Glomerular visceral epithelial cell (primary cell): ENCODE measurements at regions not wholly inside any gene's neighbourhood (a gene's known extent, or its start where the extent isn't known, plus 50 kb on each side); places are given as distances from the start of the nearest gene placed in this dataset.
A peak's percentile ranks its signal among the peaks of the same experiment; 100 is the strongest.
"Not testable (repeated sequence)": the region's sequence is repeated elsewhere in the genome, so short reads cannot be mapped to it uniquely, and the experiment has no call there.

Experiments
- DNase-seq: peaks from one replicate; pipeline ENCODE4 v3.0.0-alpha.2; 2016; ENCODE audit errors: extremely low spot score

GRCh38 chrX:35617836-35618235, 180.3 kb upstream of the MAGEB16 start:
- no peak for DNase-seq

DNA sequence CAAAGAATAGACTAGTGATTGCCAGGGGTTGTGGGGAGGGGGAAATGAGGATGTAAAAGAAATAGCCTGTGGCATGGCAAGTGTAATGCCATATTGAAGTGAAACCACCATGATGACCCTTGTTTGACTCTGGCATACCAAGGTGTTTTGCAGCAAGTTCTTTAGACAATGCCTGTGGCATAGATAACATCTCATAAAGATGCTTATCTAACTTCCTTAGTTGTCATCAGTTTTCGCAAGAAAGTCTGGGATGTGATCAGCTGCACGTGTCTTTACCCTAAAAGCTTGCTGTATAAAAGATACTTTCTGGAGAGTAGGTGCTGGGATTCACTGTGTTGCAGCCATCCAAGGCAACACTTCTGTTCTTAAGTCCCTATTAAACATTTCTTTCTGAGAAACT, 176.1 kb upstream of the MAGEB16 start:
- DNase-seq, result no peak

- DNase-seq, result no peak
Observed at GRCh38 chrX:35622601-35623000, 175.5 kb upstream of the MAGEB16 start.

DNA sequence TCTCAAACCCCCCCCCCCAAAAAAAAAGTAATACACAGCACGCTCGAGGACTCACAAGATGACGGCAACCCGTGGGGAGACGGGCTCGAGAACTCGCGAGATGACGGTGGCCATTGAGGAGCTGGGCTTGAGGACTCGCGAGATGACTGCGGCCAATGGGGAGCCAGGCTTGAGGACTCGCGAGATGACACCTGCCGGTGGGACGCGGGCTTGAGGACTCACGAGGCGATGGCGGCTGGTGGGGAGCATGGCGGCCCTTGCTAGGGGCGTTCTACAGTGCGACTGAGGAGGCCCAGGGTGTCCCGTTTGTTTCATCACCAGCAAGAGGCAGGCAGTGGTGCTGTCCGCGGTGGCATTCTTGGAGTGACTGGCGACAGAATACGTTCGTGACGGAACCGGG, 172.4 kb upstream of the MAGEB16 start:
- no peak for DNase-seq

DNA sequence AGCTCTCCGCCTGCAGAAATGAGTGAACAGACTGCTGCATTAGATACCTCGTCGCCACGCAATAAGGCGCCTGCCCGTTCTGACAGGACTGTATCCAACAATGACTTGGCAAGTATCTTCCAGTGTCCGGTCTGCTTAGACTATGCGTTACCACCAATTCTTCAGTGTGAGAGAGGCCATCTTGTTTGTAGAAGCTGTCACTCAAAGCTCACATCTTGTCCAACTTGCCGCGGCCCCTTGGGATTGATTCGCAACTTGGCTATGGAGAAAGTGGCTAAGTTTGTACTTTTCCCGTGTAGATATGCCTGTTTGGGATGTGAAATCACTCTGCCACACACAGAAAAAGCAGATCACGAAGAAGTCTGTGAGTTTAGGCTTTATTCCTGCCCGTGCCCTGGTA, 172.0 kb upstream of the MAGEB16 start:
- DNase-seq, result no peak

DNA sequence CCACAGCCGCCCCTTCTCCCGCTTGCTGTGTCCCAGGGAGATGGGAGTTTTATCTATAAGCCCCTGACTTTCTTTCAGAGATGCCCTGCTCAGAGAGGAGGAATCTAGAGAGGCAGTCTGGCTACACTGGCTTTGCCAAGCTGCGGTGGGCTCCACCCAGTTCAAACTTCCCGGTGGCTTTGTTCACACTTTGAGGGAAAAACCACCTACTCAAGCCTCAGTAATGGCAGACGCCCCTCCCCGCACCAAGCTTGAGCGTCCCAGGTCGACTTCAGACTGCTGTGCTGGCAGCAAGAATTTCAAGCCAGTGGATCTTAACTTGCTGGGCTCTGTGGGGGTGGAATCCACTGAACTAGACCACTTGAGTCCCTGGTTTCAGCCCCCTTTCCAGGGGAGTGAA, 162.2 kb upstream of the MAGEB16 start:
- not testable (repeated sequence) for DNase-seq

DNA sequence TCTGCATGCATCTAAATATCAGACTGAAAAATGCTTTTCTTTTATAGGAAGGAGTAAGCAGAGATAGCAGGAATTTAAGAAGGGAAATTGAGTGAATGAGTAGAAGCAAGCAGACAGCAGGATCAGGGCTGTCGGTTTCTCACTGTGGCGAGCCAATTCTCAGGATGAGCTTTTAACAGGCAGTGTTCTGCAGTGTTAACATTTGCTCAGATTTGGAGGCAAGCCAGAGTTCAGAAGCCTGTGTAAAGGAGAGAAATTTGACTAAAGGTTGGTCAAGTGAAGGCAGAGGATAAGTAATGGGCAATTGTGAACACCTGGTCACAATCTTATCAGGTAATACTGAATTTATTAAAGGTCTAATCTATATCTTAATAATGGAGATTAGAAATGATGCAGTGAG, 133.3 kb upstream of the MAGEB16 start:
- no peak for DNase-seq

- no peak for DNase-seq
Observed at GRCh38 chrX:35665311-35665710, 132.8 kb upstream of the MAGEB16 start.

GRCh38 chrX:35670889-35671288, 127.3 kb upstream of the MAGEB16 start:
- peak; percentile 5 for DNase-seq

GRCh38 chrX:35675151-35675550, 123.0 kb upstream of the MAGEB16 start:
- DNase-seq, result no peak

DNA sequence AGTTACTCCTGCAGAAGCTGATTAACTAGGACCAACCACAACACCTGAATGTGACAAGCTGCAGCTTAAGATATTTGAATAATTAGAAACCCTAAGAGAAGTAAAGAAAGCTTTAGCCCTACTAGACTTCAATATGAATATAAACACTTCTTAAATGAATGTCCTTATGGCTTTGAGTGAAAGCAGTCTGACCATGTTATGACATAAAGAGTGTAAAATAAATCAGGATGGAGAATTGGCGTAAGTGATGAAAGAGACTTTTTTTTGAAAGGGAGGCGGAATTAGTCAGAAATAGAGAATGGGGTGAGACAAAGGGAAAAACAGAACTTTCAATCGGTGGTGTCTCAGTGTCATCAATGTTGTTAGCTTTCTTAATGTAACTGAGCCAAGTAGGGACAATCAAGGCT, 117.2 kb upstream of the MAGEB16 start:
- DNase-seq, result no peak

DNA sequence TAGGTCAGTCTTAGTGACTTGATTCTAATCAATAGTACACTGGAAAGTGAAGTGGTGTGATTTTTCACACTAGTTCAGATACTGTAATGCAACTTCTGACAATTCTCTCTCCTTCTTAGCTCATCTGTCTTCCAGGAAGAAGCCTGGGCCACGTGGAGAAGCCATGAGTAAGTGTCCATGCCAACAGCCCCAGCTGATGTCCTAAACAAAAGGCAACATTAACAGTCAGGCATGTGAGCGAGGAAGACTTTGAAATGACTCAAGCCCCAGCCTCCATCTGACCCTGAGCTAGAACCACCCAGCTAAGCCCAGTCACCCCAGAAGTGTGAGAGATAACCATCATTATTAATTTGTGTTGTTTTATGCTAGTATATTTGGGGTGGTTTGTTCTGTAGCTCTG, 115.7 kb upstream of the MAGEB16 start:
- peak; percentile 7 for DNase-seq

DNA sequence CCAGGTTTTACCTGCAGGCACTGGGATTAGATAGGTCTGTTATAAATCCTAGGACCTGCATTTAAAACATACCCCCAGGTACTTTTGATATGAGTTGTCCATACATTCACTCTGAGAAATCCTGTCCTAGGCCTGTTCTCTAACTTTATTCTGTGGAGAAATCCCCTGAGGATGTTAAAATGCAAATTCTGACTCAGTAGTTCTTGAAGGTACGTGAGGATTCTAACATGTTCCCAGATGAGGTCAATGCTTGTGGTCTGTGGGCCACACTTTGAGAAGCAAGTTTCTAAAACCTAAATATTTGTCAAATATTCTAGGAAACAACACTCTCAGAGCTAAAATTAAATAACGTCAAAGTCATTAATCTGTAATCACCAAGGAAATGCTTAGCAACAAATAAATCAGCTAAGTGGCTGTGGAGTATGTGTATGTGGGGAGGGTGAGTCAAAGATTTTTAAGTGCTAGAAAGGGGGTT, 101.3 kb upstream of the MAGEB16 start:
- DNase-seq, result peak; percentile 16

- DNase-seq, result no peak
Observed at GRCh38 chrX:35699642-35700041, 98.5 kb upstream of the MAGEB16 start.

GRCh38 chrX:35700121-35700520, 98.0 kb upstream of the MAGEB16 start:
- no peak for DNase-seq

DNA sequence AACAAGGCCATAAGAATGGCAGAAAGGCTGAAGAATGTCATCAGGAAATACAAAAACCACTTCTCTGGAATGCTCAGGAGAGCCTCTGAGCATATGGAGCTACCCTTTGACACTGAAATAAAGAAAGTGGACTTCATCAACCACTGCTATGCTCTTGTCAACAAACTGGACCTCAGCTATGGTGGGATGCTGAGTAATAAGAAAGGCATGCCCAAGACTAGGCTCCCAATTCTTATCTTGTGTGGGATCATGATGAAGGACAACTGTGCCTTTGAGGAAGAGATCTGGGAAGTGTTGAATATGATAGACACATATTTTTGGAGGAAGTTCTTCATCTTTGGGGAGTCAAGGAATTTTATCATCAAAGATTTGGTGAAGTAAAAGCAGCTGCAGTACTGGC, 86.9 kb upstream of the MAGEB16 start:
- DNase-seq, result peak; percentile 39

GRCh38 chrX:35722128-35722527, 76.0 kb upstream of the MAGEB16 start:
- no peak for DNase-seq

GRCh38 chrX:35726176-35726575, 72.0 kb upstream of the MAGEB16 start:
- DNase-seq, result peak; percentile 19

DNA sequence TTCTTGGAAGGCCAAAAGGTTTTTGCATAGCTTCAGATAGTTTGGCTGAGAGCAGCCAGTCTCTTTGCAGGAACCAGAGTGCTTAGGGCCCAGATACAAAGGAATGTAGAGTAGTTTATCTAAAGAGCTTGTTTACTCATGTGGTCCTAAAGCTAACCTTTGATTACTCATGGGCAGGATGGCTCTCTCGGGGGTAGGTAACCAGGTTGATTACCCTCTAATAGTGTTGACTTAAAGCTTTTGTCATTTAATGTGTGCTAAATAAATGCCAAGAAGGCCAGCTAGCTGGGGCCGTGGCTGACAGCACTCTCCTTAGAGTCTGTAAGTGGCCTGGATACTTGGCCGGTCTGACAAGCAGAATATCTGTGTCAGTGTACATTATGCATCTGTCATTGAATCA, 69.7 kb upstream of the MAGEB16 start:
- DNase-seq, result no peak

DNA sequence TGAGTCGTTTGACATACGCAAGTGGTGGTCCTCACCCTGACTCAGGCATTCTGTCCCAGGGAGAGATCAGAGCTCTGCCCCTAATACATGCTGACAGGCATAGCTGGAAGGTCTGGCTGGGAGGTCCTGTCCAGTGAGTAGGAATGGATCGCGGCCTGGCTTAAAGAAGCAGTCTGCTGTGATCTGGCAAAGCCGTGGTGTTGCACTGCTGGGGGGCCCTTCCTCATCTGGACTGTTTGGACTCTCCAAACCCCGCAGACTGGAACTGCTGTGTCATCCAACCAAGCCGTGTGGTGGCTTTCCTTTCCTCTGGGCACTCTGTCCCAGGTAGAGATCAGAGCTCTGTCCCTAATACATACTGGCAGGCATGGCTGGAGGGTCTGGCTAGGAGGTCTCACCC, 64.3 kb upstream of the MAGEB16 start:
- no peak for DNase-seq

GRCh38 chrX:35741142-35741541, 57.0 kb upstream of the MAGEB16 start:
- DNase-seq, result no peak

DNA sequence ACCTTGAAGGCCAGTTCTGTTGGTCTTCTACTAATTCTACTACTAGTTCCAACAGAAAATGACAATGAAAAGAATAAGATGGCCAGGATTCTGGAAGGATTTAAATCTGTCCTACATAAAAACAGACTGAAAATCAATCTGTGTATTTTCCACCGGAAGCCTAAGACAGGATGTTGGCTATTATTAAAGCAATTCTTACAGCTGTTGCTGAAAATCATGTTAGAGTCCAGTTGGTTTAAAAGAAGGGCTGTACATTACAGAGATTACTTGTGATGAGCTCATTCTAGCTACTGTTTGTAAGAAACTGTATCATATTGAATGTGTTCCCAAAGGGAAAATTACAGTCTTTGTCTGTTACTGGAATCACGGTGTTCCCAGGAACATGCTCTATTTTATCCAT, 54.8 kb upstream of the MAGEB16 start:
- no peak for DNase-seq
